ENCODE measurements at regions not wholly inside any gene's neighbourhood (a gene's known extent, or its start where the extent isn't known, plus 50 kb on each side); places are given as distances from the start of the nearest gene placed in this dataset.

- TF ChIP-seq ZFP36 (IDR thresholded peaks at IDR 0.05; ENCODE audit: borderline replicate concordance, partially characterized antibody) (no peak), ATOH8 (CRISPR knock-in tag; IDR thresholded peaks at IDR 0.05; ENCODE audit: low read depth) (no peak), CTCF (IDR thresholded peaks at IDR 0.05) (no peak), PHF8 (IDR thresholded peaks at IDR 0.05; ENCODE audit: borderline replicate concordance, low read depth) (no peak), POLR2A (IDR thresholded peaks at IDR 0.05; ENCODE audit: low read length) (no peak), CHD2 (IDR thresholded peaks at IDR 0.05; ENCODE audit: low read length, partially characterized antibody) (no peak), KDM1A (IDR thresholded peaks at IDR 0.05; ENCODE audit: low read depth) (no peak), BHLHE40 (IDR thresholded peaks at IDR 0.05; ENCODE audit: low read depth, low read length) (no peak)
Observed at GRCh38 chr2:103921161-103921560, 932.8 kb upstream of the POU3F3 start.
